ENCODE measurements at regions not wholly inside any gene's neighbourhood (a gene's known extent, or its start where the extent isn't known, plus 50 kb on each side); places are given as distances from the start of the nearest gene placed in this dataset.

DNA sequence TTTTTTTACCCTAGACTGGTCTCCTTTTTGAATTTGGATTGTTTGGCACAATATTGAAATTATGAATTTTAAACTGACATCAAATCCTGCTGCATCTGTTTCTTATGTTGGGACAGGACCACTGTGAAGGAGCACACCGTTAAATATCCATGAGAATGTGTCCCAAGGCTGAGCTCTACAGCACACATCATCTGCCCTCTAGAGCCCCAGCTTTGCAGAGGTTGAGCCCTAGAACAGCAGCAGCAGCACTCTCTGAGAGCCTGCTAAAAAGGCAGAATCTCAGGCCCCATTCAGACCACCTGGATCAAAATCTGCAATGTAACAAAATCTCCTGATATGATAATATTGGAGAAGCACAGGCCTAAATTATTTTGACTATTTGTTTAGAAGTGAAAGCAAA is 192.1 kb upstream of the CCN2 start:
- TF ChIP-seq, protein P1, sequence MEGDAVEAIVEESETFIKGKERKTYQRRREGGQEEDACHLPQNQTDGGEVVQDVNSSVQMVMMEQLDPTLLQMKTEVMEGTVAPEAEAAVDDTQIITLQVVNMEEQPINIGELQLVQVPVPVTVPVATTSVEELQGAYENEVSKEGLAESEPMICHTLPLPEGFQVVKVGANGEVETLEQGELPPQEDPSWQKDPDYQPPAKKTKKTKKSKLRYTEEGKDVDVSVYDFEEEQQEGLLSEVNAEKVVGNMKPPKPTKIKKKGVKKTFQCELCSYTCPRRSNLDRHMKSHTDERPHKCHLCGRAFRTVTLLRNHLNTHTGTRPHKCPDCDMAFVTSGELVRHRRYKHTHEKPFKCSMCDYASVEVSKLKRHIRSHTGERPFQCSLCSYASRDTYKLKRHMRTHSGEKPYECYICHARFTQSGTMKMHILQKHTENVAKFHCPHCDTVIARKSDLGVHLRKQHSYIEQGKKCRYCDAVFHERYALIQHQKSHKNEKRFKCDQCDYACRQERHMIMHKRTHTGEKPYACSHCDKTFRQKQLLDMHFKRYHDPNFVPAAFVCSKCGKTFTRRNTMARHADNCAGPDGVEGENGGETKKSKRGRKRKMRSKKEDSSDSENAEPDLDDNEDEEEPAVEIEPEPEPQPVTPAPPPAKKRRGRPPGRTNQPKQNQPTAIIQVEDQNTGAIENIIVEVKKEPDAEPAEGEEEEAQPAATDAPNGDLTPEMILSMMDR (IDR thresholded peaks at IDR 0.05; ENCODE audit: borderline replicate concordance, extremely low read depth, insufficient read depth), result no peak
- H3K27ac ChIP-seq (ENCODE audit: low read depth in 2 of 2, low read length in 2 of 2), result no peak overlapping the region
- DNase-seq (no peak), FAIRE-seq (no peak)
- H3K4me3 ChIP-seq (ENCODE audit: low read length in 3 of 3), result no peak overlapping the region
- H3K27me3 ChIP-seq (ENCODE audit: control insufficient read depth, insufficient read depth, low read length), result no peaks in the 10 kb centered on the region
- H3K9ac ChIP-seq (ENCODE audit: low read length in 3 of 3), result no peak overlapping the region
- no peaks in the 10 kb centered on the region for H3K9me3 ChIP-seq (ENCODE audit: control insufficient read depth in 2 of 3, insufficient read depth in 1 of 3, low read length in 3 of 3)
- H3K36me3 ChIP-seq (ENCODE audit: control insufficient read depth in 2 of 3, insufficient read depth in 3 of 3, low read length in 3 of 3), result no peaks in the 10 kb centered on the region
- intact Hi-C loops (cut with DNase I), result no loop called here
- no peaks in the 10 kb centered on the region for H3K4me1 ChIP-seq (ENCODE audit: control insufficient read depth in 2 of 3, insufficient read depth in 2 of 3, low read depth in 1 of 3, low read length in 3 of 3)

- DNase-seq, result no peak
- Histone ChIP-seq H3K27ac (ENCODE audit: low read depth in 2 of 2, low read length in 2 of 2) (no peak overlapping the region), H3K4me3 (ENCODE audit: low read length in 3 of 3) (no peak overlapping the region), H3K27me3 (ENCODE audit: control insufficient read depth, insufficient read depth, low read length) (no peaks in the 10 kb centered on the region), H3K9me3 (ENCODE audit: control insufficient read depth in 2 of 3, insufficient read depth in 1 of 3, low read length in 3 of 3) (no peaks in the 10 kb centered on the region), H3K36me3 (ENCODE audit: control insufficient read depth in 2 of 3, insufficient read depth in 3 of 3, low read length in 3 of 3) (no peaks in the 10 kb centered on the region), H3K9ac (ENCODE audit: low read length in 3 of 3) (no peak overlapping the region), H3K4me1 (ENCODE audit: control insufficient read depth in 2 of 3, insufficient read depth in 2 of 3, low read depth in 1 of 3, low read length in 3 of 3) (no peaks in the 10 kb centered on the region)
- TF ChIP-seq, protein P1 (IDR thresholded peaks at IDR 0.05; ENCODE audit: borderline replicate concordance, extremely low read depth, insufficient read depth), result no peak
- FAIRE-seq, result no peak
- intact Hi-C loops (cut with DNase I), result no loop called here
Observed at GRCh38 chr6:132142768-132143167, 191.6 kb upstream of the CCN2 start.

DNA sequence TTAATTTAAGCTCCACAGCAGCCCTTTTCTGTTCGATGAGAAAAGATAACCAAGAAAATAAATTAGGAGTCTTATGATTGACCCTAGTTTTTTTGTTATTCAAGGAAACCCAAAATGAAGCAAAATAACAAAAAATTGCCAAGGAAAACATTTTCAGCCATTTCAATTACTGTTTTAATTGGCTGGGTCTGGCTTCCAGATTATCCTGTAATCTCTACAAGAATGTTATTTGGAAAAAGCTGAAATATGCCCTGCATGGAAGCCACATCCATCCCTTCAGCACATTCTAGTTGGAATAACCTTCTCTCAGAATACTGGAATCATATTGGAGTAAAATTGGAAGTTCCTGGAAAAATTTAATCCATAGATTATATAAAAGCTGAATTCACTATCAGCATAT is 191.1 kb upstream of the CCN2 start:
- H3K27me3 ChIP-seq (ENCODE audit: control insufficient read depth, insufficient read depth, low read length), result no peaks in the 10 kb centered on the region
- no peaks in the 10 kb centered on the region for H3K36me3 ChIP-seq (ENCODE audit: control insufficient read depth in 2 of 3, insufficient read depth in 3 of 3, low read length in 3 of 3)
- DNase-seq (peak in 1 of 5 donors; percentile 7), FAIRE-seq (no peak)
- H3K27ac ChIP-seq (ENCODE audit: low read depth in 2 of 2, low read length in 2 of 2), result no peak overlapping the region
- no peaks in the 10 kb centered on the region for H3K9me3 ChIP-seq (ENCODE audit: control insufficient read depth in 2 of 3, insufficient read depth in 1 of 3, low read length in 3 of 3)
- H3K9ac ChIP-seq (ENCODE audit: low read length in 3 of 3), result no peak overlapping the region
- H3K4me1 ChIP-seq (ENCODE audit: control insufficient read depth in 2 of 3, insufficient read depth in 2 of 3, low read depth in 1 of 3, low read length in 3 of 3), result no peaks in the 10 kb centered on the region
- TF ChIP-seq, protein P1 (IDR thresholded peaks at IDR 0.05; ENCODE audit: borderline replicate concordance, extremely low read depth, insufficient read depth), result no peak
- H3K4me3 ChIP-seq (ENCODE audit: low read length in 3 of 3), result no peak overlapping the region
- intact Hi-C loops (cut with DNase I), result no loop called here

GRCh38 chr6:132140189-132140588 is 189.0 kb upstream of the CCN2 start:
- TF ChIP-seq, protein P1 (IDR thresholded peaks at IDR 0.05; ENCODE audit: borderline replicate concordance, extremely low read depth, insufficient read depth), result no peak
- no peak for DNase-seq
- no peak overlapping the region for H3K27ac ChIP-seq (ENCODE audit: low read depth in 2 of 2, low read length in 2 of 2)
- no peak for FAIRE-seq
- intact Hi-C loops (cut with DNase I), result no loop called here
- H3K9me3 ChIP-seq (ENCODE audit: control insufficient read depth in 2 of 3, insufficient read depth in 1 of 3, low read length in 3 of 3), result no peaks in the 10 kb centered on the region
- no peaks in the 10 kb centered on the region for H3K36me3 ChIP-seq (ENCODE audit: control insufficient read depth in 2 of 3, insufficient read depth in 3 of 3, low read length in 3 of 3)
- no peak overlapping the region for H3K9ac ChIP-seq (ENCODE audit: low read length in 3 of 3)
- H3K4me3 ChIP-seq (ENCODE audit: low read length in 3 of 3), result no peak overlapping the region
- no peaks in the 10 kb centered on the region for H3K4me1 ChIP-seq (ENCODE audit: control insufficient read depth in 2 of 3, insufficient read depth in 2 of 3, low read depth in 1 of 3, low read length in 3 of 3)
- H3K27me3 ChIP-seq (ENCODE audit: control insufficient read depth, insufficient read depth, low read length), result no peaks in the 10 kb centered on the region

Measured in kidney (tissue), 13 donors.